Astrocyte (in vitro differentiated cells and primary cell): ENCODE measurements at regions not wholly inside any gene's neighbourhood (a gene's known extent, or its start where the extent isn't known, plus 50 kb on each side); places are given as distances from the start of the nearest gene placed in this dataset.

Experiments used
- CTCF ChIP-seq: IDR thresholded peaks from 2 replicates; pipeline ENCODE4 v1.5.1; 2011; ENCODE audit warnings: low read depth, mild to moderate bottlenecking, inconsistent platforms, low read length, moderate library complexity; ENCODE audit not compliant: insufficient read depth
- EZH2 ChIP-seq: IDR thresholded peaks from 2 replicates; pipeline ENCODE4 v1.6.1; 2012; ENCODE audit warnings: mild to moderate bottlenecking, low read length, inconsistent platforms; ENCODE audit not compliant: insufficient read depth

- TF ChIP-seq CTCF (no peak), EZH2 (no peak)
Observed at GRCh38 chr4:187075514-187075913, 351.9 kb upstream of the FAT1 start.
